ENCODE measurements at regions not wholly inside any gene's neighbourhood (a gene's known extent, or its start where the extent isn't known, plus 50 kb on each side); places are given as distances from the start of the nearest gene placed in this dataset.

DNA sequence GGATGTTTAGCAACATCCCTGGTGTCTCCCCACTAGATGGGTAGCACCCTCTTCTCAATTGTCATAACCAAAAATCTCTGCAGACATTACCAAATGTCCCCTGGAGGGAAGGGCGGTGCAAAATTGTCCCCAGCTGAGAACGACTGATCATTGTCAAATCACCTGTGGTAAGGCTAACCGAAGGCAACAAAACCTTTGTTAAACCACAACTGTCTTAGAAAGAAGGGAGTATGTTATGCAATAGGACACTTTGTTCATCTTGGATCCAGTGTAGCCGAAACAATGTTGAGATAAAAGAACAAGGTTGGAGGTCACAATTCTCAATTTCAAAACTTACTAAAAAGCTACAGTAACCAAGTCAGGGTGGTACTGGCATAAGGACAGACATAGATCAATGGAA lies 50.3 kb upstream of the ST3GAL5 start:
- DNase-seq (ENCODE audit: low read depth in 1 of 2, low spot score in 1 of 2): peak in 1 of 2 experiments; percentile 25
- H3K27ac ChIP-seq (replicated peaks): no peak overlapping the region
- TF ChIP-seq POLR2AphosphoS5 (IDR thresholded peaks at IDR 0.05; ENCODE audit: low read depth): no peak
- TF ChIP-seq GABPA (IDR thresholded peaks at IDR 0.05; ENCODE audit: low read depth): no peak
- TF ChIP-seq, protein P1, sequence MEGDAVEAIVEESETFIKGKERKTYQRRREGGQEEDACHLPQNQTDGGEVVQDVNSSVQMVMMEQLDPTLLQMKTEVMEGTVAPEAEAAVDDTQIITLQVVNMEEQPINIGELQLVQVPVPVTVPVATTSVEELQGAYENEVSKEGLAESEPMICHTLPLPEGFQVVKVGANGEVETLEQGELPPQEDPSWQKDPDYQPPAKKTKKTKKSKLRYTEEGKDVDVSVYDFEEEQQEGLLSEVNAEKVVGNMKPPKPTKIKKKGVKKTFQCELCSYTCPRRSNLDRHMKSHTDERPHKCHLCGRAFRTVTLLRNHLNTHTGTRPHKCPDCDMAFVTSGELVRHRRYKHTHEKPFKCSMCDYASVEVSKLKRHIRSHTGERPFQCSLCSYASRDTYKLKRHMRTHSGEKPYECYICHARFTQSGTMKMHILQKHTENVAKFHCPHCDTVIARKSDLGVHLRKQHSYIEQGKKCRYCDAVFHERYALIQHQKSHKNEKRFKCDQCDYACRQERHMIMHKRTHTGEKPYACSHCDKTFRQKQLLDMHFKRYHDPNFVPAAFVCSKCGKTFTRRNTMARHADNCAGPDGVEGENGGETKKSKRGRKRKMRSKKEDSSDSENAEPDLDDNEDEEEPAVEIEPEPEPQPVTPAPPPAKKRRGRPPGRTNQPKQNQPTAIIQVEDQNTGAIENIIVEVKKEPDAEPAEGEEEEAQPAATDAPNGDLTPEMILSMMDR (IDR thresholded peaks at IDR 0.05; ENCODE audit: insufficient read depth, low read length): no peak
- TF ChIP-seq REST (IDR thresholded peaks at IDR 0.05; ENCODE audit: insufficient replicate concordance, low read depth): no peak
- no peak overlapping the region for H3K4me3 ChIP-seq (replicated peaks; ENCODE audit: insufficient read depth, low read length)
- H3K27me3 ChIP-seq (ENCODE audit: insufficient read depth, poor library complexity, severe bottlenecking): no peaks in the 10 kb centered on the region
